Activated CD8-positive, alpha-beta memory T cell treated with anti-CD3 and anti-CD28 coated beads for 4 hours (primary cell): ENCODE measurements at regions not wholly inside any gene's neighbourhood (a gene's known extent, or its start where the extent isn't known, plus 50 kb on each side); places are given as distances from the start of the nearest gene placed in this dataset.

Source experiments
- DNase-seq, 2 donors: peaks; one replicate each; pipeline ENCODE4 v3.0.0-alpha.2; 2020; ENCODE audit warnings: low read depth in 2 of 2

GRCh38 chr2:147068071-147068470 is 776.8 kb upstream of the ACVR2A start:
- no peak for DNase-seq

- no peak for DNase-seq
Measured at GRCh38 chr2:147067136-147067535, 777.7 kb upstream of the ACVR2A start.

GRCh38 chr2:147062073-147062472 is 782.8 kb upstream of the ACVR2A start:
- no peak for DNase-seq

- no peak for DNase-seq
Measured at GRCh38 chr2:147061269-147061668, 783.6 kb upstream of the ACVR2A start.

- DNase-seq = no peak
Measured at GRCh38 chr2:147057892-147058490, 786.8 kb upstream of the ACVR2A start.

- no peak for DNase-seq
Measured at GRCh38 chr2:147051814-147052213, 793.0 kb upstream of the ACVR2A start.

GRCh38 chr2:147051248-147051647 is 793.6 kb upstream of the ACVR2A start:
- DNase-seq = no peak

- no peak for DNase-seq
Measured at GRCh38 chr2:147049957-147050356, 794.9 kb upstream of the ACVR2A start.

- no peak for DNase-seq
Measured at GRCh38 chr2:147046473-147046872, 798.4 kb upstream of the ACVR2A start.

- no peak for DNase-seq
Measured at GRCh38 chr2:147045113-147045512, 799.7 kb upstream of the ACVR2A start.

GRCh38 chr2:147041121-147041494 is 803.7 kb upstream of the ACVR2A start:
- no peak for DNase-seq

- no peak for DNase-seq
Measured at GRCh38 chr2:147040298-147041120, 804.3 kb upstream of the ACVR2A start.

- DNase-seq = no peak
Measured at GRCh38 chr2:147037048-147037447, 807.8 kb upstream of the ACVR2A start.

- DNase-seq = no peak
Measured at GRCh38 chr2:147033044-147033443, 811.8 kb upstream of the ACVR2A start.

- DNase-seq = no peak
Measured at GRCh38 chr2:147031897-147032296, 812.9 kb upstream of the ACVR2A start.

GRCh38 chr2:147030966-147031720 is 813.7 kb upstream of the ACVR2A start:
- DNase-seq = no peak

- no peak for DNase-seq
Measured at GRCh38 chr2:147027436-147027835, 817.4 kb upstream of the ACVR2A start.

GRCh38 chr2:147026664-147027295 is 818.0 kb upstream of the ACVR2A start:
- no peak for DNase-seq

GRCh38 chr2:147025646-147026585 is 818.9 kb upstream of the ACVR2A start:
- no peak for DNase-seq

- DNase-seq = no peak
Measured at GRCh38 chr2:147019311-147019710, 825.5 kb upstream of the ACVR2A start.
